Testis (tissue), 2 donors: ENCODE measurements at regions not wholly inside any gene's neighbourhood (a gene's known extent, or its start where the extent isn't known, plus 50 kb on each side); places are given as distances from the start of the nearest gene placed in this dataset.

ENCODE experiments used
- DNase-seq: peaks from one replicate; pipeline ENCODE4 v3.0.0-alpha.2; 2019
- H3K27ac ChIP-seq, 2 donors: fragments of 200-600 bp; sonication (generic); one replicate each; pipeline ENCODE4 v1.5.1; 2019
- H3K27me3 ChIP-seq: fragments of 200-600 bp; sonication (generic); one replicate; pipeline ENCODE4 v1.5.1; 2019
- H3K36me3 ChIP-seq: fragments of 200-600 bp; sonication (generic); one replicate; pipeline ENCODE4 v1.5.1; 2017; ENCODE audit warnings: low read depth; ENCODE audit errors: missing control alignments
- H3K4me1 ChIP-seq: fragments of 200-600 bp; sonication (generic); one replicate; pipeline ENCODE4 v1.5.1; 2019
- H3K4me3 ChIP-seq, 2 donors: fragments of 200-600 bp; sonication (generic); one replicate each; pipeline ENCODE4 v1.5.1; 2017 to 2019
- H3K9me3 ChIP-seq: fragments of 200-600 bp; sonication (generic); one replicate; pipeline ENCODE4 v1.5.1; 2017
- POLR2A ChIP-seq: fragments of 450-650 bp; IDR thresholded peaks from one replicate; pipeline ENCODE4 v1.6.1; 2017; ENCODE audit warnings: antibody characterized with exemption, mild to moderate bottlenecking, moderate library complexity
- WGBS, 2 donors: methylation state at CpG; one replicate each; pipeline ENCODE4 v1.1.5; 2018; 5-methylcytosine and 5-hydroxymethylcytosine counted together
- intact Hi-C: fragments of 100-400 bp; cut with DNase I; formaldehyde crosslinking; loops from one replicate; pipeline ENCODE4 v1.15.1; 2023; ENCODE audit warnings: low total_unique reads
- small RNA-seq, 2 donors: library from RNA; depleted of rRNA; stranded (forward); fragments of <200 nt; gene quantifications; one replicate each; pipeline ENCODE3, GENCODE V24; 2016
- TF ChIP-seq, protein P1 (sequence below), 3 experiments: fragments of 450-650 bp in 2 of 3; fragments of 200-600 bp in 1 of 3; sonication (generic) in 1 of 3; IDR thresholded peaks; one replicate each; pipeline ENCODE4 v1.5.1; 2016 to 2019; ENCODE audit warnings: antibody characterized with exemption in 3 of 3, mild to moderate bottlenecking in 2 of 3, moderate library complexity in 1 of 3

DNA sequence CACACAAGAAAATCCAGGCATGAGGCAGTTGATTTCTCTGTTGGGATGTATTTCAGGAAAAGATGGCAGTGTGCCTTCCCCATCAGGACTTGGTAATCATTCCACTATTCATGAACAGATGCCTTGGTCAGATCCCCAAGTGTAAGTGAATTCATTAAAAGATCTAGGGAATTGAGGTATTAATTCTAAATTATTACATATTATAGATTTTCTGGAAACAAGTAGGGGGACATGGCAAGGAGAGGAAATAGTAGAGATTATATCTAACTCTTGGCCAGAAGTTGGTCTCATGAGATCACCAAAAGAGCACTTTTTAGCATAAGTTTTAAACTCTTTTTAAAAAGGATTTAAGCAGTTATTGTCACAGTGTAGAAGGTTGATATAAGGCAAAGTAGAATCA is 74.4 kb upstream of the MDFIC2 start:
- Histone ChIP-seq H3K27me3 (no peaks in the 10 kb centered on the region), H3K4me1 (no peaks in the 10 kb centered on the region), H3K9me3 (no peaks in the 10 kb centered on the region), H3K27ac (no peak overlapping the region), H3K4me3 (no peak overlapping the region), H3K36me3 (no peaks in the 10 kb centered on the region)
- intact Hi-C loops: no loop called here
- no peak for DNase-seq
- TF ChIP-seq, protein P1, sequence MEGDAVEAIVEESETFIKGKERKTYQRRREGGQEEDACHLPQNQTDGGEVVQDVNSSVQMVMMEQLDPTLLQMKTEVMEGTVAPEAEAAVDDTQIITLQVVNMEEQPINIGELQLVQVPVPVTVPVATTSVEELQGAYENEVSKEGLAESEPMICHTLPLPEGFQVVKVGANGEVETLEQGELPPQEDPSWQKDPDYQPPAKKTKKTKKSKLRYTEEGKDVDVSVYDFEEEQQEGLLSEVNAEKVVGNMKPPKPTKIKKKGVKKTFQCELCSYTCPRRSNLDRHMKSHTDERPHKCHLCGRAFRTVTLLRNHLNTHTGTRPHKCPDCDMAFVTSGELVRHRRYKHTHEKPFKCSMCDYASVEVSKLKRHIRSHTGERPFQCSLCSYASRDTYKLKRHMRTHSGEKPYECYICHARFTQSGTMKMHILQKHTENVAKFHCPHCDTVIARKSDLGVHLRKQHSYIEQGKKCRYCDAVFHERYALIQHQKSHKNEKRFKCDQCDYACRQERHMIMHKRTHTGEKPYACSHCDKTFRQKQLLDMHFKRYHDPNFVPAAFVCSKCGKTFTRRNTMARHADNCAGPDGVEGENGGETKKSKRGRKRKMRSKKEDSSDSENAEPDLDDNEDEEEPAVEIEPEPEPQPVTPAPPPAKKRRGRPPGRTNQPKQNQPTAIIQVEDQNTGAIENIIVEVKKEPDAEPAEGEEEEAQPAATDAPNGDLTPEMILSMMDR (IDR thresholded peaks at IDR 0.05): no peak
- no peak for TF ChIP-seq POLR2A

DNA sequence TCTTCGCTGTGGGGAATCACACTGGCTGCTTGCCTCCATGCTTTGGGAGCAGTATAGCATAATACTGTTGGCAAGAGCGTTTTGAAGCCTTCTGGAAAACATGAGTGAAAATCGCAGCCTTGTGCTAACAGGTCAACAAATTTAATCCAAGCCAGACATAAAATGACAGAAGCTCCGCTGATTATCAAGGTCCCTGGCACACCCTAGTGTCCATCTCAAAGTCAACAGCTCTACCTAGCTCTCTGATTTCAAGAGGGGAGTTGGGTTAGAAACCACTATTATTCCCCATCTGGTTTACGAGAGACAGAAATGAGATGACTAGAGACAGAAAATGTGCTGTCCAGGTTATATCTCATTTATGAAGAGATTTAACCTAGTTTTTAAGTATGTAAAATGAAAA is 73.6 kb upstream of the MDFIC2 start:
- H3K4me1 ChIP-seq: no peaks in the 10 kb centered on the region
- H3K9me3 ChIP-seq: no peaks in the 10 kb centered on the region
- intact Hi-C loops: no loop called here
- no peak for DNase-seq
- no peak overlapping the region for H3K27ac ChIP-seq
- WGBS, 2 donors: 88 to 94% methylated on average over 5 of the region's 5 CpGs
- H3K36me3 ChIP-seq: no peaks in the 10 kb centered on the region
- TF ChIP-seq, protein P1 (IDR thresholded peaks at IDR 0.05): no peak
- TF ChIP-seq POLR2A: no peak
- no peak overlapping the region for H3K4me3 ChIP-seq
- no peaks in the 10 kb centered on the region for H3K27me3 ChIP-seq

DNA sequence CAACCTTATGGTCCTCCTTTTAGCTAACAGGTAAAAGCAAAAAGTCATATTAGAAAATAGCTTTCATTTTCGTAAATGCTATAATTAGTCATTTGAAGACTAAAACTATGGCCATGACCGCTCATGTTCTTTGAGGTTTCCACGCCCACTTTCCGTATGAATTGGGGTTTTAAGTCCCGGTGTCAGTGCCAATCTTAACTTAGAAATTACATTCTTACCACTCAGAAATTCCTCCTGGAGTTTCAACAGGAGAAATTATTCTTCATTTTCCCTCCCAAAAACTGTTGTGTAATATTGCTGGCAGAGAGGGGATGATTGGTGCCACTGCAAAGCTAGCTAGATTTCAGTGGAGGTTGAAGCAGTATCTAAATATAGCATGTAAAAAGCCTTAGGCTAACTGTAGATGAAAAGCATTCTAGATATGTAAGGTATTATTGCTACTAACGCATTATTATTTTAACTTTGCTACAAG is 71.0 kb upstream of the MDFIC2 start:
- TF ChIP-seq, protein P1 (IDR thresholded peaks at IDR 0.05): no peak
- TF ChIP-seq POLR2A: no peak
- WGBS, 2 donors: 89 to 91% methylated on average over 6 of the region's 6 CpGs
- H3K4me1 ChIP-seq: no peaks in the 10 kb centered on the region
- H3K27me3 ChIP-seq: no peaks in the 10 kb centered on the region
- no peaks in the 10 kb centered on the region for H3K9me3 ChIP-seq
- intact Hi-C loops: no loop called here
- H3K36me3 ChIP-seq: no peaks in the 10 kb centered on the region
- DNase-seq: no peak
- no peak overlapping the region for H3K27ac ChIP-seq
- H3K4me3 ChIP-seq: no peak overlapping the region

DNA sequence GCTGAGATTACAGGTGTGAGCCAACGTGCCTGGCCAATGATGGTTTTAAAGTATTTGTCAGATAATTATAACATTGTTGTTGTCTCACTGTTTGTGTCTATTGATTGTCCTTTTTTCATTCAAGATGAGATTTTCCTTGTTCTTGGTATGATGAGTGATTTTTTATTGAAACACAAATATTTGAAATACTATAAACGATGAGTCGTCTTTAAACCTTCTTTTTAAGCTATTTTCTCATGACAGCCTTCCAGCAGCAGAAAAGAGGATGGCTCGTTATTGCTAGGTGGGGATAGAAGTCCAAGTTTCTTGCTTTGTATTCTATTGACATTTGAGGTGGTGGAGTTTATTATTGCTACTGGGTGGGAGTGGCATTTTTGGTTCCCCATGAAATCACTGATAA is 61.7 kb upstream of the MDFIC2 start:
- intact Hi-C loops: no loop called here
- Histone ChIP-seq H3K27me3 (no peaks in the 10 kb centered on the region), H3K9me3 (no peaks in the 10 kb centered on the region), H3K36me3 (no peaks in the 10 kb centered on the region), H3K27ac (no peak overlapping the region), H3K4me1 (no peaks in the 10 kb centered on the region), H3K4me3 (no peak overlapping the region)
- DNase-seq: no peak
- 82 to 86% methylated on average over 4 of the region's 4 CpGs for WGBS, 2 donors
- no peak for TF ChIP-seq POLR2A
- TF ChIP-seq, protein P1 (IDR thresholded peaks at IDR 0.05): no peak

Small RNA genes in the stretch of these regions (small RNA-seq; reads per million reads assigned to genes)
- gene COX6CP6 (0 reads per million in 2 donors), gene RNU6-281P (0 reads per million in 2 donors)
